ENCODE measurements at regions not wholly inside any gene's neighbourhood (a gene's known extent, or its start where the extent isn't known, plus 50 kb on each side); places are given as distances from the start of the nearest gene placed in this dataset.
"Not testable (repeated sequence)": the region's sequence is repeated elsewhere in the genome, so short reads cannot be mapped to it uniquely, and the experiment has no call there.

- Histone ChIP-seq H3K9me3 (replicated peaks in 1 of 3) (no peaks in the 10 kb centered on the region), H3K4me1 (replicated peaks in 1 of 2) (no peaks in the 10 kb centered on the region), H3K36me3 (replicated peaks in 1 of 2) (no peaks in the 10 kb centered on the region), H3K27ac (no peak overlapping the region), H3K4me3 (no peak overlapping the region), H3K27me3 (no peaks in the 10 kb centered on the region)
- no peak for TF ChIP-seq POLR2A (IDR thresholded peaks at IDR 0.05)
- TF ChIP-seq CTCF (IDR thresholded peaks at IDR 0.05): no peak
- DNase-seq: no peak
- intact Hi-C loops (cut with DNase I): no loop called here
- WGBS, 4 donors: 64 to 71% (median 68%) methylated on average over 9 of the region's 9 CpGs
These were observed 233.9 kb upstream of the ZNF608 start for GRCh38 chr5:124980163-124980941.

- Histone ChIP-seq H3K27ac (no peak overlapping the region), H3K4me3 (no peak overlapping the region), H3K4me1 (replicated peaks in 1 of 2) (no peaks in the 10 kb centered on the region), H3K36me3 (replicated peaks in 1 of 2) (no peaks in the 10 kb centered on the region), H3K27me3 (no peaks in the 10 kb centered on the region), H3K9me3 (replicated peaks in 1 of 3) (no peaks in the 10 kb centered on the region)
- no peak for DNase-seq
- 75 to 92% (median 89%) methylated on average over 4 of the region's 4 CpGs for WGBS, 4 donors
- no peak for TF ChIP-seq CTCF (IDR thresholded peaks at IDR 0.05)
- TF ChIP-seq POLR2A (IDR thresholded peaks at IDR 0.05): no peak
- intact Hi-C loops (cut with DNase I): no loop called here
These were observed 235.5 kb upstream of the ZNF608 start for GRCh38 chr5:124981901-124982300.

- no peak overlapping the region for H3K27ac ChIP-seq
- H3K27me3 ChIP-seq: no peaks in the 10 kb centered on the region
- H3K4me3 ChIP-seq: no peak overlapping the region
- intact Hi-C loops (cut with DNase I): no loop called here
- DNase-seq: no peak
- TF ChIP-seq POLR2A (IDR thresholded peaks at IDR 0.05): no peak
- no peak for TF ChIP-seq CTCF (IDR thresholded peaks at IDR 0.05)
- no peaks in the 10 kb centered on the region for H3K36me3 ChIP-seq (replicated peaks in 1 of 2)
- H3K4me1 ChIP-seq (replicated peaks in 1 of 2): no peaks in the 10 kb centered on the region
- no peaks in the 10 kb centered on the region for H3K9me3 ChIP-seq (replicated peaks in 1 of 3)
- 68 to 92% (median 78%) methylated on average over 3 of the region's 3 CpGs for WGBS, 4 donors
These were observed 239.7 kb upstream of the ZNF608 start for GRCh38 chr5:124986170-124986569.

- intact Hi-C loops (cut with DNase I): no loop called here
- 89 to 92% (median 91%) methylated on average over 3 of the region's 3 CpGs for WGBS, 4 donors
These were observed 240.2 kb upstream of the ZNF608 start for GRCh38 chr5:124986667-124987066.

GRCh38 chr5:124987786-124988185 is 241.3 kb upstream of the ZNF608 start:
- H3K4me3 ChIP-seq; H3K9me3 ChIP-seq (replicated peaks in 1 of 3); intact Hi-C loops (cut with DNase I); H3K36me3 ChIP-seq (replicated peaks in 1 of 2); H3K27me3 ChIP-seq; H3K4me1 ChIP-seq (replicated peaks in 1 of 2); DNase-seq; H3K27ac ChIP-seq: not testable (repeated sequence)
- WGBS, 4 donors: 64 to 96% (median 77%) methylated on average over 3 of the region's 3 CpGs

More at GRCh38 chr5:124986667-124987066, 240.2 kb upstream of the ZNF608 start:
- H3K27me3 ChIP-seq: no peaks in the 10 kb centered on the region
- no peak overlapping the region for H3K4me3 ChIP-seq
- H3K36me3 ChIP-seq (replicated peaks in 1 of 2): no peaks in the 10 kb centered on the region
- H3K27ac ChIP-seq: no peak overlapping the region
- TF ChIP-seq CTCF (IDR thresholded peaks at IDR 0.05) (no peak), POLR2A (IDR thresholded peaks at IDR 0.05) (no peak)
- H3K9me3 ChIP-seq (replicated peaks in 1 of 3): no peaks in the 10 kb centered on the region
- DNase-seq: no peak
- H3K4me1 ChIP-seq (replicated peaks in 1 of 2): no peaks in the 10 kb centered on the region
